ENCODE measurements at regions not wholly inside any gene's neighbourhood (a gene's known extent, or its start where the extent isn't known, plus 50 kb on each side); places are given as distances from the start of the nearest gene placed in this dataset.

DNA sequence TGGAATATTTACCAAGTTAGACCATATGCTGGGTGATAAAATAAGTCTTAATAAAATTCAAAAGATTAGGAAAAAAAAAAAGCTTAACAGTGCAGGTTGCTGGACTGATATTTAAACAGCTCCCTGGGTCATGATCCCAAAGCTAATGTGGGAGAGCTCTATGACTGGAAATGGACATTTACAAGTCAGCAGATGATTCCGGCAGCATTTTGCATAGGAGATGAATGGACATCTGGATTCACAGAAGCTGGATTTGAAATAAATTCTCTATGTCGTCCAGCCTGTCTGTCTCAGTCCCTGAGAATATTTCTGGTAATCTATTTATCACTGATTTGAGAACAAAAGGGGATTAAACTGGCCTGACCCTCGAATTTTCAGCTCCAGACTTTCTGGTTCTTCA lies 52.3 kb upstream of the KLHL25 start:
- no peak for DNase-seq

GRCh38 chr15:85849946-85850345 lies 55.2 kb upstream of the KLHL25 start:
- DNase-seq = no peak

- DNase-seq = no peak
Measured at GRCh38 chr15:85852969-85853368, 58.2 kb upstream of the KLHL25 start.

DNA sequence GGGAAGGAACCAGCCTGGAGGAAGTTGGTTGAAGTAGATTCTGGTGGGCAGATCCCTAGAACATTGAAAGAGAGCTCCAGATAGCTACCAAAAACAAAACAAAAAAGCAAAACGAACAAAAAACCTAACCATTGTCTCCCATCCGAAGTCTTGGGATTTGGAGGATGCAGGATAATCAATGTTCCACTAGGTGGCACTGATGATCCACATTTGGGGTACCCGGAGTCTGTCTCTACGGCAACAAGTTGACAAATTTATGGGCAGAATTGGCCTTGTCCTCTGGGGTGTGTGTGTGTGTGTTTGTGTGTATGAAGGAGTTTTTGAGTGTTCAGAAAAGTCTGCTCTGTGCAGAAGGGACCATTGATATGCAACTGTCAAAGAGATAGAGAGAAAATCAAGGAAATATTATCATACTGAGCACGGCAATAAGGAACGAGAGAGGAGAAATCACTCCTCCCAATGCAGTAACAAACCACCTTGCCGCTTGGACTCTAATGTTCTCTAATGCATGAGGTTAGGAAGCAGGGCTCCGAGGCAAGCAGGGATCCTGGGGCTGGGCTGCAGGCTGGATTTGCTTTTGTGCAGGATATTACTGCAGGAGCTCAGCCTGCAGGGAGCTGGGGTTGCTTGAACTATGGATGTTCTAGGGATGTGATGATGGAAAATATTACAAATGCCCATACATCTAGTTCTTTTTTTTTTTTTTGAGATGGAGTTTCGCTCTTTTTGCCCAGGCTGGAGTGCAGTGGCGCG lies 59.8 kb upstream of the KLHL25 start:
- DNase-seq = peak; percentile 62

DNA sequence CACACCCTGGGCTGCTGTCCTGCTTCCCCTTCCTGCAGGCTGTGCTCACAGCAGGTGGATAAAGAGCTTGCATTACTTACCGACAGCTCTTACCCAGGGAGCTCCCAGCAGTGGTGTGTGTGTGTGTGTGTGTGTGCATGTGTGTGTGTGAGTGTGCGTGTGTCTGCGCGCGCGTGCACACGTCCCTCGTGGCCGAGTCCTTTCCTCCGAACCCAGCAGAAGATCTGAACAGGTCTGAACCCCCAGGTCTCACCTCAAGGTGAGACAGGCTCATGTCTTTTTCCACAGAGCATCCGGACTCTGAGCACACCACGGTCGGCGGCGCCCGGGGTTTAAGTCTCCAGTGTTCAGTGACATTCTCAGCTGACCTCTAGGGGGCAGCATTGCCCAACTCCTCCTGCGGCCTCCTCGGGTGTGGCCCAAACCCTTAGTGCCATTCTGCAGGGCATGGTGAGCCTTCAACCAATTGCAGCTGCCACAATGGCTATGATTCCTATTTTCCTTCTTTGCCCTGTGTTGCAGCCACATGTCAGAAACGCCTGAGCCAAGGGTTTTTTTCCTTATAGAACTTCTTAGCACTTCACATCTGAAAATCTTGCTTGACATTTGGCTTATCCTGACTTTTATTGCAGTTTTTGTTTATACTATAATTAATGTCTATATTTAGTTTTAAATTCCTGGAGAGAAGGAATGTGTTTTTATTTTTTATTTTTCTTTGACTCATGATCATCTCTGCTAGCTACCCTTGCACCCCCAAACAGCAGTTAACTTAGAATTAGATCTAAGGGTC lies 64.1 kb upstream of the KLHL25 start:
- peak; percentile 88 for DNase-seq

DNA sequence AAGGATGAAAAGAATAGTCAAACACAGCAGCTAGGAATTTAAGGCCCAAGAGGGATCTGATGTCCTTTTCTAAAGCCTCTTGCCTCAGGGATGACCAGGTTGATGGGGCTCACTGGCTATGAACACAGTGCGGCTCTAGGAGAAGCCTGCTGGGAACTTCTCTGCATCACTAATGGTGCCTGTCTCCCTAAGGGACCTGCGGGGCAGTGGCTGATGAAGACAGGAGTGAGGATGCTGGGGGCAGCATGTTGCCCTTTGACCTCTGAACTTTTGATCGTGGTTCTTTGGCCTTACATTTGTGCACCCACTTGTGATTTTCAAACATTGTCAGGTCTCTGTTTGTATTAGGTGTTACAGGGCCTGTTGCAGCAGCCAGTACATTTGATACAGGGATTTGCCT lies 64.9 kb upstream of the KLHL25 start:
- DNase-seq = no peak

- DNase-seq = no peak
Measured at GRCh38 chr15:85860394-85861161, 65.9 kb upstream of the KLHL25 start.

DNA sequence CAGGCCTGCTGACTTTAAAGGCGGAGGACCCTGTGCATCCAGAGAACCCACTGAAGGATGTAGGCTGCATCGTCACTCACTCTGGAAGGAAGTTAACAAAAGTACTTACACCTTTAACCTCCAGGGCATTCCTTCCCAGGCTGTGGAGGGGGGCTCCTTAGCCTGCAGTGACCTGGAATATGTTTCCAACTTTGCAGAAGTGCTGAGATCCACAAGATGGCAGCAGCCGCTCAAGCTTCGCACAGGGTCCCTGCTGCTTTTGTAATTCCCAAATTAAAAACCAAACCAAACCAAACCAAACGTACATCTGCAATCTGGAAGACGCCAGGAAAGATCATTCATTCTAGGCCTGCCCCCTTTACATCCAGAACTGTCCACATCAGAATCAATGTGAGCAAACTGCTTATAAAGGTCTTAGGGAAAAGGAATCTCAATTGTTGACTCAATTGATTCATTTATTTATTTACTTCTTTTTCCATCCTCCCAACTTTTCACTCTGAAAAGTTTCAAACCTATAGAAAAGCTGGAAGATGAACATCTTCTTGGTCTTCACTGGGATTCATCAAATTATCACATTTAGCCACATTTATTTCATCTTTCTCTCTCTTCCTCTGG lies 70.5 kb upstream of the KLHL25 start:
- DNase-seq = peak; percentile 18

DNA sequence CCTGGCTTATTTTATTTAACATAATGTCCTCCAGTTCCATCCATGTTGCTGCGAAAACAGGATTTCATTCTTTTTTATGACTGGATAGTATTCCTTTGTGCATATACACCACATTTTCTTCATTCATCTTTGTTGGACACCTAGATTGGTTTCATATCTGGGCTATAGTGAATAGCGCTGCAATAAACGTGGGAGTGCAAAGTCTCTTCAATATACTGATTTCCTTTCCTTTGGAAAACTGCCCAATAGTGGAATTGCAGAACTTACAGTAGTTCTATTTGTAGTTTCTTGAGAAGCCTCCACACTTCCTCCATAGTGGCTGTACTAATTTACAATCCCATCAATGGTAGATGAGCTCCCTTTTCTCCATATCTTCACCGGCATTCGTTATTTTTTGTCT lies 72.5 kb upstream of the KLHL25 start:
- DNase-seq = no peak

DNA sequence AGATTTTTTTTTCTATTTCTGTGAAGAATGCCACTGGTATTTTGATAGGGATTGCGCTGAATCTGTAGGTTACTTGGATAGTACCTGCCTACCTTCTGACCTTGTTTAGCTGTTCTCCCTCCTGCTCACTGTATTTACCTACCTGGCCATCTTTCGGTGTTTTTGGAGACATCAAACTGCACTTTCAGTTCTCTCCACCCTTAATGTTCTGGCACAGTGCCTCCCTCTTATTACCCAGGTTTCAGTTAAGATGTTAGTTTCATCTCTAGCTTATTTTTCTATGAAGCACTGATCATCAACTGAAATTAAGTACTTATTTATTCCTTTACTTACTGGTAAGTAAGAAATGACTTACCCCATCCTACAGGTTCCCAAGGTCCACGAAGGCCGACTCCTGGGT lies 74.4 kb upstream of the KLHL25 start:
- DNase-seq = no peak

DNA sequence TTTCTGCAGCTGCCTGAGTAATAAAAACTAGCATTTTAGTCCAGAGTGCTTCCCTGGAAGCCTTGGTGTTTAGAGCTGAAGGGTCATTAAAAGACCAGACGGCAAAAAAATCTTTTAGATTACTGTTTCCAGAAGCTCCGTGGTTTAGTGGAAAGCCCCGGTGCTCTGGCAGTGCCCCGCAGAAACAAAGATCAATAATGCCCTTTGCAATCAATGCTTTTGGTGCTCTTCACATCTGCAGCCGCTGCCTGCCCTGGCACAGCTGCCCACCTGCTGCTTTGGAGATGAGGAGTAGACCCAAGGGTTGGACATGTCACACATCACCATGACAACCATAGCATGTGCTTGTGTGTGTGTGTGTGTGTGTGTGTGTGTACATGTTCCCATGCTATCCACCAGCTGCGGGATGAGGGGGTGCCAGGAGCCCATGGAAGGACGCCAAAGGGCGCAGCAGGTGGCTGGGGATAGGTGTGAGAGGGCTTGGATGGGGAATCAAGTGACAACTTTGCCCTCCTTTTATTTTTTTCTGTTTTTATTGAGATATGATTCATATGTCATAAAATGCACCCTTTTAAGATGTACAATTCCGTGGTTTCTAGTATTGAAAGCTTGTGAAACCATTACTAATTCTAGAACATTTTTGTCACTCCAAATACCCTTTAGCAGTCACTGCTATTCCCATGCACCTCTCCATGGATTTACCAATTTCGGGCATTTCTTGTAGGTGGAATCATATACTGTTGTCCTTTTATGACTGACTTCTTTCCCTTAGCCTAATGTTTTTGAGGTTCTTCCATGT lies 75.7 kb upstream of the KLHL25 start:
- DNase-seq = no peak

DNA sequence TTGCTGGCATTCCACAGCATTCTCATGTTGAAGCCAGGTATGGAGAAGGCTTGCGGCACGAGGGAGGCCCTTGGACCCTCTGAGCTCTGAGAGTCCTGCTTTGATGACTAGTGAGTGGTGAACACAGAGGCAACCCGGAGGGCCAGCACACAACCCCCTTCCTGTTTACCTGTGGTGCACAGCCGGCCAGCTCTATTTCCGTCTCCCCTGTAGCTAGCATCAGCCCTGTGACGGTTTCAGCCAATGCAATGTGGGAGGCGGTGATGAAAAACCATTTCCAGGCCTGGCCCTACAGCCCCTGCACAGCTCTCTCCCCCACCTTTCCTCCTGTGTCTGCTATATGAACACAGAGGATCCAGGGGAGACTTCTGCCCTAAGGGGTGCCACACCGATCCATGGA lies 76.8 kb upstream of the KLHL25 start:
- no peak for DNase-seq

DNA sequence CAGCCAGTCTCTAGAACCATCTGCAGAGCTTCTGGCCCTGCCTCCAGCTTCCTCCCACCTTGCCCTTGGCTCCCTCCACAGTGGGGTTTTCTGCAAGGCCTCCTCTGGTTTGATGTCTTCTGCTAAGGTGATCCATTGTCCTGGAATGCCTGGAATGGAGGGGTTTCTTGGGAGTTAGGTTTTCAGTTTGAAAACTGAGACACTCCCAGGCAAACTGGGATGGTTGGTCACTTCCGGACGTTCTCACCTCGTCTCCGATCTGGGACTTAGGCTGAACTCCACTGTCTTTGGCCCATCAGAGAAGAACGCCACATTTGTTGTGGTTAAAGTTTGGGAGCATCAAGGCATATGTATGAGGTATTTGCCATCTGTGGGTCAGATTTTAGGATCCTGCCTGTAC lies 77.4 kb upstream of the KLHL25 start:
- no peak for DNase-seq

DNA sequence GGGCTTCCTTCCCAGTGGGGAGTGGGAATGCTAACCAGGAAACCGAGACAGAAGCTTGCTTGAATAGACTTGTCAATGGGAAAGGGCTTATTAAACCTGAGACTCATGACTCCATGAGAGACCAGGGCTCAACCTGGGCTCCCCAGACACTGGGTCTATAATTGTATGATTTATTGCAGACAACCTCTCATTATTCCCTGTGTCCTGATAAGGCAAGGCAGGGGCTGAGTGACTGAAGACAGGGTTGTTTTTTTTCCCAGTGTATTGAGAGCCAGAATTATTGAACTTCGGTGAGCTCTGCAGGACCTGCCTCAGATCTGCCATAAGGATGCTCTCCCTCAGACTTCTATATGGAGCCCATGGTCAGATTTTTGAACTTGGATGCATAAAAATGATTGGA lies 79.5 kb upstream of the KLHL25 start:
- DNase-seq = no peak

DNA sequence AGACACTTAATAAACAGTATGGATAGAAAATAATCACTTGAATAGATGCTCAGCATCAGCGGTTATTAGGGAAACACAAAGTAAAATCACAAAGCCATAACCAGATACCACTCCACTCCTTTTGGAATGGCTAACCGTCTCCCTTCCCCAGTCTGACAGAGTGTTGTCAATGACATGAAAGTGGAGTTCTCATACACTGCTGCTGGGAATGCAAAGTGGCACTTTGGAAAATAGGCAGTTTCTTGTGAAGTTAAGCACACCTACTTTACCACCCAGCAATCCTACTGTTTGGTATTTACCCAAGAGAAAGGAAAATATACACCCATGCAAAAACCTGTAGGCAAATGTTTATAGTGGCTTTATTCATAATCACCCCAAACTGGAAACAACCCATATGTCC lies 81.0 kb upstream of the KLHL25 start:
- no peak for DNase-seq

GRCh38 chr15:85878828-85879225 lies 84.1 kb upstream of the KLHL25 start:
- DNase-seq = no peak

- no peak for DNase-seq
Measured at GRCh38 chr15:85879334-85880163, 84.8 kb upstream of the KLHL25 start.

DNA sequence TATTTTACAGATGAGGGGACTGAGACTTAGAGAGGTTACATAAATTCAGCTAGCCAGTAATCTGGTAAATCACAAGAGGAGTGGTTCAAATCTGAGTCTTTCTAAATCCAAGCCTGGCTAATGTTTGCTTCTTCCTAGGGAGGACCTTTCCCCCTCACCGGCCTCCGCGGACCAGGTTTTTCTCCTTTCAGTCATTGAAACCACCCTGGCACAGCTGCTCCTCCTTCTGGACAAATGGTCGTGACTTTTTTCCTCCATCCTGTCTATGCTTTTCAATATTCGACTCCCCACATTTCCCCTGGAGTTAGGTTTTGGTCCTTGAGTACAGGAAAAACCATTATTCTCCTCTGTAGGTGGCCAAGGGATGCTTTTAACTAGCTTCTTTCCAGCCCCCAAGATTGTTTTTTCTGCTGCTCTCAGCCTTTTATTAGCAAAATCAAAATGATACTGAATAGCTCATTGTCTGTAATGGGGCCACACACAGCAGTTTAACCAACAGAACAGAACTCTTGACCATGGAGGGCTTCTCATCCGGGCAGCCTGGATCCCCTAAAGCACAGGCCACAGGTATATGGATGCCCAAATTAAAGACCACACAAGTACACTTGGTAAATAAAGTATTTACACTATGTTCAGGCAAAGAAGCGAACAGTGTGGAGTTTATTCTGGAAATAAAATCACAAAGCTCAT lies 85.9 kb upstream of the KLHL25 start:
- no peak for DNase-seq

- no peak for DNase-seq
Measured at GRCh38 chr15:85886309-85886811, 91.6 kb upstream of the KLHL25 start.

DNA sequence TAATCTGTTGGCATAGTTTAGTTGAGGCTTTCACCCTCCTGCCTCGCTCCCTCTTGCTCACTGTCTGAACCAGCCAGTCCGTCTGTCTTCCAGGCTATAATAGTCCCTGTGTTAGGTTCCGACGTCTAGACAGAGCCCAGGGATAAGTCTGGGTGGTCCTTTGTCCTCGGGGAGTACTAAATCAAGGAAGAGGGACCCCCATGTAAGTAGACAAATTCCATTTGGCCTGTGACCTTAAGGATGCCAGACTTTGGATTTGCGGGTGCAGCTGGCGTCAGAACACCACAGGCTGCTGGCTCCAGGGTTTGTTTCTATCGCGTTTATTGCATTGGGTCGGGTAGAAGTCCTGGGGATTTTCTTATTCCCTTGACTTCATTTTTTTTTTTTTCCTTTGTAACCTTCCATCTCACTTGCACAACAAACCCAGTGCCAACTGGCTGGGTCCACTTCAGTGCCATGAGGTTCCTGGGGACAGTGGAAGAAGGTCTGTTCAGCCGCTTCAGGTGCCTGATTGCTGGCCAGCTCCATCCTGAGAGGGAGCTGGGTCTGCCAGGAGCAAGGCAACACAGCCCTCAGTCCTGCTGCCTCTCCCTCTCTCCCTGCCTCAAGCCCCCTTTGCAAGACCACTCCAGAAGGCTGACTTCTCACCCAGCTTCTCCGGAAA lies 95.4 kb upstream of the KLHL25 start:
- no peak for DNase-seq

All from activated CD4-positive, alpha-beta T cell treated with anti-CD3 and anti-CD28 coated beads for 48 hours (primary cell).